Stimulated activated naive CD8-positive, alpha-beta T cell treated with anti-CD3 and anti-CD28 coated beads, Interleukin-15, amount 100 ng/mL, for 72 hours (primary cell): ENCODE measurements at regions not wholly inside any gene's neighbourhood (a gene's known extent, or its start where the extent isn't known, plus 50 kb on each side); places are given as distances from the start of the nearest gene placed in this dataset.
A peak's percentile ranks its signal among the peaks of the same experiment; 100 is the strongest.
"Not testable (repeated sequence)": the region's sequence is repeated elsewhere in the genome, so short reads cannot be mapped to it uniquely, and the experiment has no call there.

Experiments used
- ATAC-seq: fragments of 150-1000 bp; cut with Tn5 transposase; 2 replicates; pipeline ENCODE4 v1.10.0; 2021; ENCODE audit warnings: mild to moderate bottlenecking, moderate library complexity
- DNase-seq, 2 donors: peaks; one replicate each; pipeline ENCODE4 v3.0.0; 2021 to 2022
- H3K27ac Mint-ChIP-seq, 2 donors: one replicate each; pipeline ENCODE4 v1.8.0; 2022; ENCODE audit warnings: mild to moderate bottlenecking in 2 of 2, mixed read lengths in 2 of 2, moderate library complexity in 2 of 2
- H3K27me3 Mint-ChIP-seq: one replicate; pipeline ENCODE4 v1.8.0; 2022; ENCODE audit warnings: mixed read lengths
- H3K4me1 Mint-ChIP-seq: one replicate; pipeline ENCODE4 v1.8.0; 2022; ENCODE audit warnings: mild to moderate bottlenecking, mixed read lengths
- H3K4me3 Mint-ChIP-seq, 2 donors: one replicate each; pipeline ENCODE4 v1.8.0; 2022; ENCODE audit warnings: mild to moderate bottlenecking in 2 of 2, mixed read lengths in 2 of 2, moderate library complexity in 1 of 2
- H3K9me3 Mint-ChIP-seq, 2 donors: one replicate each; pipeline ENCODE4 v1.8.0; 2022; ENCODE audit warnings: mixed read lengths in 2 of 2

DNA sequence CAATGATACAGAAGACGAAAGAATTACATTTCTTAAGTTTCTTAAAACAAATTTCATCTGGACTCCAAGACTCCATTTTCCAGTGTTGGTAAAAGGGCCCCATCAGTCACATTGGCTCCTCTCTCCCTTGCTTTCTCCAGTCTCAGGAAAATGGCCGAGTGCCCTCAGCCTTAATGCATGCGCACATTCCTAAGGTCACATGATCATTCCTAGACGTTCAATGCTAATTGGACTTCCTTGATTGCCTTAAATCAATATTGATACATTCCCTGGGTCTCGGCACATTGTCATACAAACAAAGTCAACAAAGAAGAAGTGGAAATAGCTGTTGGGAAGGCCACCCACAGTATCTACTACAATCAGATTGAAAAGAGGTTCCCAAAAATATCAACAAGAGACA lies 413.6 kb upstream of the GRAMD2B start:
- no peak for DNase-seq
- H3K27ac Mint-ChIP-seq = no peak overlapping the region

DNA sequence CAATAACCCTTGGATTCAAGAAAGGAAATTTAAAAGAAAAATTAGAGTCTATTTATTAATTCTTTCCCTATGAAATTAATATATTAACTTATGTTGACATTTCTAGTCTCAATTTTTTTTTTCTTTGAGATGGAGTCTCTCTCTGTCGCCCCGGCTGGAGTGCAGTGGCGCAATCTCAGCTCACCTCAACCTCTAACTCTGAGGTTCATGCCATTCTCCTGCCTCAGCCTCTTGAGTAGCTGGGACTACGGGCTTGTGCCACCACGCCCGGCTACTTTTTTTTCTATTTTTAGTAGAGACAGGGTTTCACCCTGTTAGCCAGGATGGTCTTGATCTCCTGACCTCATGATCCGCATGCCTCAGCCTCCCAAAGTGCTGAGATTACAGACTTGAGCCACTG lies 411.7 kb upstream of the GRAMD2B start:
- H3K27ac Mint-ChIP-seq, H3K27me3 Mint-ChIP-seq: not testable (repeated sequence)

More for the DNA sequence above, 413.6 kb upstream of the GRAMD2B start:
- Mint-ChIP-seq H3K9me3 (peaks cover 7 to 12% of the 10 kb centered on the region in 2 donors), H3K4me1 (no peaks in the 10 kb centered on the region), H3K27me3 (no peaks in the 10 kb centered on the region), H3K4me3 (no peak overlapping the region)
- ATAC-seq = no peak

DNA sequence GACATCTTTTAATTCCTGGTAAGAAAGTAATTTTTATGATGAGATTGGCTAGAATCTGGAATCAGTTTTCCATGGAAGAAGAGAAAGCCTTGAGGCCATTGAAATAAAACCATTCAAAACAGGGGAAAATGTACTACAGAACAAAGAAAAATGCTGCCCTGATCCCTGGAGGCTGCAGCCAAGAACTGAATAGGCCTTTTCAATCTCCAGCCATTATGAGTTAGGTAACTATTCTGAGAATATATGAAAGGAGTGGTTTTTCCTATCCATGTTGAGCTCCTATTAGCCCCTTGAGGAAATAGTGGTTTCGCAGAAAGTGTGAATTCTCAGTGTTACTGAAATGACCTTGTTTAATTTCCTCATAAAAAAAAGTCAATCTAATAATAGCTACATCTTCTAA lies 408.5 kb upstream of the GRAMD2B start:
- DNase-seq = no peak
- peaks cover 3 to 12% of the 10 kb centered on the region in 2 donors for H3K9me3 Mint-ChIP-seq
- no peaks in the 10 kb centered on the region for H3K27me3 Mint-ChIP-seq

More for the DNA sequence above, 411.7 kb upstream of the GRAMD2B start:
- H3K9me3 Mint-ChIP-seq = peaks cover 7 to 12% of the 10 kb centered on the region in 2 donors
- not testable (repeated sequence) for H3K4me1 Mint-ChIP-seq, H3K4me3 Mint-ChIP-seq, DNase-seq, ATAC-seq

DNA sequence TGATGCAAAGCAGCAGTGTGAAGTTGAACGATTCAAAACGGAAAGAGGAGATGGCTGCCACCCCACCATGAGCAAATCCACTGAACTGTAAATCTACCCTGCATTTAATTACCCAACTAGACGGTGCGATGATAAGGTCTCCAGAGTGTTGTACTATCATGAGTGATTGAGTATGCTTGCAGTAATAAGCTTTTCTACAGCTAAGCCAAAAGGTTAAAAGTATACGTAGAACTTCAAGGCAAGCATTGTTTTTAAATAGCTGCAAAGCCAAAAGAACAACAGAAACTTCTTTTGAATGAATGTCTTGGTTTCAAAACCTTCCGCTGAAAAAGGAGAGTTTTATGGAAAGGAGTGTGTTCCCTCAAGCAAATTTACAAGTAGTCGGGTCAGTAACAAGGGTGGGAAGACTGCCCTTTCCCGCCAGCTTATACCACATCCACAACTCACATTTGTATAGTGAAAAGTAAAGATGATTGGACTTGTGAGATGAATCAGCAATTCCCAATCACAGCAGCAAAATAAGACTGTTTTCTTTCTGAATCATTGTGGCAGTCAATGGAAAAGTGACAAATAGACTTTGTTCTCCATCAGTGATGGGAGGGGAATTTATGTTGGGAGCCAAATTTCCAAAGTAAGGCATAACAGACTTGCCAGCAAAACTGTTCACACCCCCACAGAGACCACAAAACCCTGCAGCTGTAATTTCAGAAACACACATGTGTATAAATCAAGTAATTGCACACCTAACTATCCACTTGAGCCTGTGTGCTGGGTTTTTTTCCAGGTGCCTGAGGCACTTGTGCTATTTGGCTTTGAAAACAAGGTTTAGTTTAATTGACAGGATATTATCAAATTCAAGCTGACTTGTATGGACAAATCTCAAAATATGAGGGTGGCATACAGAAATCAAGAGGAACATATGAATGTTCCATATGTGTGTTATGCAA lies 407.7 kb upstream of the GRAMD2B start:
- peaks cover 0 to 17% of the 10 kb centered on the region in 2 donors for H3K9me3 Mint-ChIP-seq
- H3K4me3 Mint-ChIP-seq = no peak overlapping the region
- H3K27ac Mint-ChIP-seq = no peak overlapping the region
- no peaks in the 10 kb centered on the region for H3K4me1 Mint-ChIP-seq
- H3K27me3 Mint-ChIP-seq = no peaks in the 10 kb centered on the region
- ATAC-seq (no peak), DNase-seq (no peak)

More for the DNA sequence above, 408.5 kb upstream of the GRAMD2B start:
- no peaks in the 10 kb centered on the region for H3K4me1 Mint-ChIP-seq
- no peak for ATAC-seq
- no peak overlapping the region for H3K27ac Mint-ChIP-seq
- H3K4me3 Mint-ChIP-seq = no peak overlapping the region

DNA sequence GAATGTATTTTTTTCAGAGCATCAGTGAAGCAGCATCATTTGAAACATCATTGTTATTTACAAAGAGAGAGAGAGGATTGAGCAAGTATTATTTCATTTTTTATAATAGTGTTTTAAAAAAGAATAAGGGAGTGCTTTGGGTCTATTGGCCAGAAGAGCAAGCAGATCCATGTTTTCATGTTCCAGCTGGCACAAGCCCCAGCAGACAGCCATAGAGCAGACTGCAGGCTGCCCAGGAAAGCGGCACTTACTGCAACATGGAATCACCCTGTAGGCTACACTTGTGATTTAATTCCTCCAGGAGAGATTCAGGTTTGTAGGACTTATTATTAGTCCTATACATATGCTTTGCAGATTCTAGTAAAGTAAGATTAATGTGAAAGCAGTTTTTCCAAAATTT lies 407.0 kb upstream of the GRAMD2B start:
- Mint-ChIP-seq H3K9me3 (peaks cover 4 to 17% of the 10 kb centered on the region in 2 donors), H3K4me3 (no peak overlapping the region), H3K4me1 (no peaks in the 10 kb centered on the region), H3K27me3 (no peaks in the 10 kb centered on the region), H3K27ac (no peak overlapping the region)
- ATAC-seq (no peak), DNase-seq (no peak)

DNA sequence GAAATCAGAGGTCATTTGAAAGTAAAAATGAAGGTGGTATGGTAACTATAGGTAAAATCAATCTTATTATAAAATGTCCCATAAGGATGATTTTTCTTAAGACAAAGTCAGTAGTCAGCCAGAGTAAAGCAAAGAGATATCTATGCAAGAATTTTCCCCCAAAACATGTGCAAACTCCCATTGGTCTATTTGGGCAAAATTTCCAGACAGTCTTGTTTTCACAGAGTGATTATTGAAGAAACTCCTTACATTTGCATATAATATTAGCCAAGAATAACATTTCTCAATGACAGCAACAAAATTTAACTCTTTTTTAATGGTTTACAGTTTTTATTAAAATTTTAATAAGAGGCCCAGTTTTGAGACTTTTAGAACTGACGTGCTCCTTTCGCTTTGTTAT lies 406.1 kb upstream of the GRAMD2B start:
- H3K4me1 Mint-ChIP-seq = no peaks in the 10 kb centered on the region
- H3K9me3 Mint-ChIP-seq = peaks cover 9 to 17% of the 10 kb centered on the region in 2 donors
- no peak overlapping the region for H3K4me3 Mint-ChIP-seq
- ATAC-seq (no peak), DNase-seq (no peak)
- H3K27me3 Mint-ChIP-seq = no peaks in the 10 kb centered on the region
- no peak overlapping the region for H3K27ac Mint-ChIP-seq

DNA sequence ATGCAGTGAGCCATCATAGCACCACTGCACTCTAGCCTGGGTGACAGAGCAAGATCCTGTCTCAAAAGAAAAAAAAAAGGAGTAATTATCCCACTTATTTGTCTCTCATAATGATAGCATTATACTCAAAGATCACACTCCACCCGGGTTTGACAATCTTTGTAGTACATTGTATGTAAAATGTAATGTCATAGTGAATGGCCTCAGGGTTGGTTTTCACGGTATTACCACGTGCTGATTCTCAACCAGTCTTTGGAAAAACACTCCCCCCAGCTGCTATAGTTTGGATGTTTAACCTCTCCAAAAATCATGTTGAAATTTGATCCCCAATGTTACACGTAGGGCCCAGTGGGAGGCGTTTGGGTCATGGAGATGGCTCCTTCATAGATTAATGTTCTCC lies 402.4 kb upstream of the GRAMD2B start:
- H3K4me1 Mint-ChIP-seq = no peaks in the 10 kb centered on the region
- ATAC-seq (no peak), DNase-seq (no peak)
- H3K9me3 Mint-ChIP-seq = peaks cover 9 to 12% of the 10 kb centered on the region in 2 donors
- no peak overlapping the region for H3K4me3 Mint-ChIP-seq
- H3K27me3 Mint-ChIP-seq = no peaks in the 10 kb centered on the region
- no peak overlapping the region for H3K27ac Mint-ChIP-seq

DNA sequence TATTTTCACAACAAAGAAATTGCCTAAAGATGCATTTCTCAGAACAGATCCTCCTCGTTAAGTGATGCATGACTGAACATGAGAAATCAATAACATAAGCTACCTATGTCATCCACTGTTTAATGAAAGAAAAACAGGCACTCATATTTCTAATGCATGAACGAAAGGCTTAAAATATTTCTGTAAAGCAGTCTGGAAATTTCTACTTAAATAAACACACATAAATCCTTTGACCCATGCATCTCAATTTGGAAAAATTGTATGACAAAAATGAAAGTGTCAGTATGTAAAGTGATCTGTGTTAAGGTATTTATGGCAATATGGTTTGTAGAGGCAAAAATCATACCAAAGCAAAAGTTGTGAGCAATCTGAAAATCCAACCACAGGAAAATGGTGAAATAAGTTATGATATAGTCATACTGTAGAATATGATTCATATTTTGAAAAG lies 399.2 kb upstream of the GRAMD2B start:
- Mint-ChIP-seq H3K27me3 (no peaks in the 10 kb centered on the region), H3K4me3 (no peak overlapping the region), H3K4me1 (no peaks in the 10 kb centered on the region), H3K9me3 (peaks cover 20 to 38% of the 10 kb centered on the region in 2 donors), H3K27ac (no peak overlapping the region)
- no peak for DNase-seq
- no peak for ATAC-seq

DNA sequence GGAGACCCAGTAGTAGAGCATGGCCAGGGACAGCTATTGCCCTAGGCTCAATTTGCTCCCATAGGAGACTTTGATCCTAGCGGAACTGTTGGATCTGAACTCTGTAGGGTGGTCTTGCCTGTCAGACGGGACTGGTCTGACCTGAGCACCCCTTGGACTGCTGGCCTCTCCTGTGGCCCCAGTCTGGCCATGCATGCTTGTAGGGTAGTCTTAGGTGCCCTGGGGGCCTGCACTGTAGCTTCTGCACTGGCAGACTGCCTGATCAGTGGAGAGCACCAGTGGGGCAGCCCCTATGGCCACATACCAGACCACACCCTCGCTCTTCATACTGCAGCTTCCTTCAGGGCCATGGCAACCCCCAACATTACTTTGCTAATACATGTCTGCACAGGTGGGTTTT lies 396.1 kb upstream of the GRAMD2B start:
- DNase-seq (no peak), ATAC-seq (peak; percentile 9)
- H3K4me3 Mint-ChIP-seq = no peak overlapping the region
- no peaks in the 10 kb centered on the region for H3K27me3 Mint-ChIP-seq
- peaks cover 25 to 44% of the 10 kb centered on the region in 2 donors for H3K9me3 Mint-ChIP-seq
- H3K4me1 Mint-ChIP-seq = no peaks in the 10 kb centered on the region
- H3K27ac Mint-ChIP-seq = no peak overlapping the region

DNA sequence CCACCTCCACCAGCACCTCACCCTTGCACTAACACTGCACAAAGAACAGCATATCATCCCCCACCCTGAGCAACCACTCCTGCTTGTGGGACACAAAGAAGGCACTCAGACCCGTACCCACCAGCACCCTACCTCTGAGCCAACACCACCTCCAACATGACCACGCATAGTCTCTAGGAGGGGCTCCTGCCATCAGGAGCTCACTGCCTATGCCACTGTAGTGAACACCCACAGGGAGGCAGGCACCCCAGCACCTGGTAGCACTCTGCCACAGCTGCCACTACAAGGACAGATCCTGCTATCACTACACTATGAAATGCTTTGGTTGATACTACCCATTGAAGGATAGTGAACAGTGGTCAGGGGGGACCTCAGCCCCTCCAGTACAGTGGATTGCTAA lies 395.6 kb upstream of the GRAMD2B start:
- peak overlapping the region in 1 of 2 donors; percentile 50 for H3K27ac Mint-ChIP-seq
- DNase-seq = no peak
- no peak for ATAC-seq
- no peak overlapping the region for H3K4me3 Mint-ChIP-seq
- peaks cover 20 to 44% of the 10 kb centered on the region in 2 donors for H3K9me3 Mint-ChIP-seq
- H3K4me1 Mint-ChIP-seq = no peaks in the 10 kb centered on the region
- no peaks in the 10 kb centered on the region for H3K27me3 Mint-ChIP-seq

DNA sequence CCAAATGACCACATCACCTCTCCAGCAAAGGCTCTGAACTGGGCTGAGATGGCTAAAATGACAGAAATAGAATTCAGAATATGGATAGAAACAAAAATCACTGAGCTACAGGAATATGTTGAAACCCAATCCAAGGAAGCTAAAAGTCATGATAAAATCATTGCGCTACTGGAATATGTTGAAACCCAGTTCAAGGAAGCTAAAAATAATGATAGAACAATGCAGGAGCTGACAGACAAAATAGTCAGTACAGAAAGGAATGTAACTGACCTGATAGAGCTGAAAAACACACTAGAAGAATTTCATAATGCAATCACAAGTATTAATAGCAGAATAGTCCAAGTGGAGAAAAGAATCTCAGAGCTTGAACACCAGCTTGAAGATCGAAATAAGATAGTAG lies 394.9 kb upstream of the GRAMD2B start:
- no peaks in the 10 kb centered on the region for H3K27me3 Mint-ChIP-seq
- H3K9me3 Mint-ChIP-seq = peaks cover 19 to 44% of the 10 kb centered on the region in 2 donors
- no peak overlapping the region for H3K27ac Mint-ChIP-seq
- H3K4me3 Mint-ChIP-seq = no peak overlapping the region
- no peaks in the 10 kb centered on the region for H3K4me1 Mint-ChIP-seq
- ATAC-seq (no peak), DNase-seq (no peak)

DNA sequence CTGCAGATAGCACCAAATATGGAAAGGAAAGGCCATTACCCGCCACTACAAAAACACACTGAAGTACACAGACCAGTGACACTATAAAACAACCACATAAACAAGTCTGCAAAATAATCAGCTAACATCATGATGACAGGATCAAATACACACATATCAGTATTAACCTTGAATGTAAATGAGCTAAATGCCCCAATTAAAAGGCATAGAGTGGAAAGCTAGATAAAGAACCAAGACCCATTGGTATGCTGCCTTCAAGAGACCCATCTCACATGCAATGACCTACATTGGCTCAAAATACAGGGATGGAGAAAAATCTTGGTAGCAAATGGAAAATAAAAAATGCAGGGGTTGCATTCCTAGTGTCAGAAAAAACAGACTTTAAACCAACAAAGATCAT lies 393.9 kb upstream of the GRAMD2B start:
- not testable (repeated sequence) for H3K27me3 Mint-ChIP-seq, H3K4me3 Mint-ChIP-seq, ATAC-seq, H3K27ac Mint-ChIP-seq, H3K4me1 Mint-ChIP-seq, DNase-seq
- peaks cover 19 to 44% of the 10 kb centered on the region in 2 donors for H3K9me3 Mint-ChIP-seq

DNA sequence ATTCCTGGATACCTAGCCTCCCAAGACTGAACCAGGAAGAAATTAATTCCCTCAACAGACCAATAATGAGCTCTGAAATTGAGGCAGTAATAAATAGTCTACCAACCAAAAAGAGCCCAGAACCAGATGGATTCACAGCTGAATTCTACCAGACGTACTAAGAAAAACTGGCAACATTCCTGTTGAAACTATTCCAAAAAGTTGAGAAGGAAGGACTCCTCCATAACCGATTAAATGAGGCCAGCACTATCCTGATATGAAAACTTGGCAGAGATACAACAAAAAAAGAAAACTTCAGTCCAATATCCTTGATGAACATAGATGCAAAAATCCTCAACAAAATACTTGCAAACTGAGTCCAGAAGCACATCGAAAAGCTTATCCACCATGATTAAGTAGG lies 392.5 kb upstream of the GRAMD2B start:
- no peak for ATAC-seq
- no peak for DNase-seq
- no peak overlapping the region for H3K27ac Mint-ChIP-seq
- no peak overlapping the region for H3K4me3 Mint-ChIP-seq
- H3K27me3 Mint-ChIP-seq = no peaks in the 10 kb centered on the region
- H3K4me1 Mint-ChIP-seq = no peaks in the 10 kb centered on the region
- peaks cover 19 to 44% of the 10 kb centered on the region in 2 donors for H3K9me3 Mint-ChIP-seq

DNA sequence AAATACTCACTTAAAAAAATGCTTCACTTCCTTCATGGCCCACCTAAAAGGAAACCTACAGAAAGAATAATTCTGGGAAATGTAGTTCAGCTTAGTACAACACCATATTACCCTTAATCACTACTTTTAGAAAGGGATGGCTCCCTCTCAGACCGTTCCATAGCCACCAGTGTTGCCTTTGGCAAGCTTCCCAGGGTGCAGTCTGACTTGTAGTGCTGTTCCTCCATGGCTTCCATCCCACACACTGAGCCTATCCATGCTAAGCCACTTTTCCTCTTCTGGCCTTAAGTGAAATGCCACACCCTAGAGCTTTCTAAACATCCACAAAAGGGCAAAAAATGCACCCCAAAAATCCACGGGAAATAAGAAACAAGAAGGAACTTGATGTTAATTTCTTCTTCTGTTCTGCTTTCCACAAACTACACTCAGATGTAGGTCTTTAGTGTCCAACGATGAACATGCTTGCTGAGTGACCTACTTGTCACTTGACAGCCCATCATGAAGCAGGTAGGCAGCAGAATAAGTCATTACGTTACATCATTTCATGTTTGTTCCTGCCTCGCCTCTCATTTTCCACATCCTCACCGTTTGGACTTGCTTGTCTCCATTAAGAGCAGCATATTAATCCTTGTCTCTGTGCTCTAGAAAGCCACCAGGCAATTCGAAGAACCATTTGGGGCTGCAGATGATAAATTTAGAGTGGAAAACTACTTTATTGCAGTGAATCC lies 391.1 kb upstream of the GRAMD2B start:
- DNase-seq = no peak
- Mint-ChIP-seq H3K27ac (no peak overlapping the region), H3K9me3 (peaks cover 19 to 32% of the 10 kb centered on the region in 2 donors), H3K4me1 (no peaks in the 10 kb centered on the region), H3K4me3 (no peak overlapping the region), H3K27me3 (no peaks in the 10 kb centered on the region)
- ATAC-seq = no peak

DNA sequence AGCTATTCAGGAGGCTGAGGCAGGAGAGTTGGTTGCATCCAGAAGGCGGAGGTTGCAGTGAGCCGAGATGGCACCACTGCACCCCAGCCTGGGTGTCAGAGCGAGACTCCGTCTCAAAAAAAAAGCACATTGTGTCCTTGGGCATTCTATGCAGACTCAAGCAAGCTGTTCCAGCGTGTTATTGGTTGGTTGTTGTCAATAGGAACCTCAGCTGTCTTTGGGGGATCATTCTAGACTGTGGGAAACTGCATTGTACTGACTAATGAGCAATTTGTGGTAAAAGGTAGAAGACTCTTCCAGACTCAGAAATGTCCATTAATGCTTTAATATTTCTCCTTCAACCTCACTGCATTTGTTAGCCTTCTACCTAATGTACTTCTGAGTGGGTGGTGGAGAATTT lies 379.5 kb upstream of the GRAMD2B start:
- Mint-ChIP-seq H3K4me3 (no peak overlapping the region), H3K27me3 (no peaks in the 10 kb centered on the region), H3K9me3 (no peaks in the 10 kb centered on the region), H3K27ac (no peak overlapping the region), H3K4me1 (no peaks in the 10 kb centered on the region)
- DNase-seq = no peak
- ATAC-seq = no peak

DNA sequence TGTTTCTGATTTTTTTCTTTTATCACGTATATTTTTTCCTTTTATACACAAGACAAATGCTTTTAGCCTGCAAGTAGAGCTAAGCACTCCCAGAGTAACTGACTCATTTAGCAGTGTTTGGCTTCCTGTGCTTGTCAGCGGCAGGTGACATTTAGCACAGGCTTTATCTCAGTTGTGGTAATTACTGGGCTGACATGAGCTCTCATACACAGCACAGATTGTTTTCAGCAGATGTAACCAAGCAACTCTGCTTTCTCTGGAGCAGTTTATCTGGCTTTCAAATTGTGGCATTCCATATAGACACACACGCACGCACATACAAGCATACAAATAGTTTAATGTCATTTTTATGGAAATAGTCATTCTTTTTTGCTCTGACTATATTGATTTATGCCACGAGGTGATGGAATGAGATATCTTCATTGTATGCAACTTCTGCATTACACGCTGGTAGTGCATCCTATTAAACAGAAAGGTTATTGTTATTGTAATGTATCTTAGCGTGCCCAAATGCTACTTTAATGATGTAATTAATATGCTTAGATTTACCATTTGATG lies 379.0 kb upstream of the GRAMD2B start:
- Mint-ChIP-seq H3K4me3 (no peak overlapping the region), H3K27me3 (no peaks in the 10 kb centered on the region), H3K9me3 (peaks cover 0 to 2% of the 10 kb centered on the region in 2 donors), H3K4me1 (no peaks in the 10 kb centered on the region), H3K27ac (no peak overlapping the region)
- ATAC-seq = no peak
- DNase-seq = no peak
